Thyroid gland (tissue), 4 donors: ENCODE measurements at regions not wholly inside any gene's neighbourhood (a gene's known extent, or its start where the extent isn't known, plus 50 kb on each side); places are given as distances from the start of the nearest gene placed in this dataset.

Experiments used
- DNase-seq, 2 donors: peaks; one replicate each; pipeline ENCODE4 v3.0.0-alpha.2; 2019
- H3K27ac ChIP-seq, 3 donors: fragments of 200-600 bp; sonication (generic); 1 replicate in 2 of 3; 2 replicates in 1 of 3; pipeline ENCODE4 v1.5.1; 2016 to 2019; ENCODE audit warnings: mild to moderate bottlenecking in 1 of 3, moderate library complexity in 1 of 3
- H3K27me3 ChIP-seq: fragments of 200-600 bp; sonication (generic); one replicate; pipeline ENCODE4 v1.5.1; 2019
- H3K36me3 ChIP-seq, 2 donors: fragments of 200-600 bp; sonication (generic); one replicate each; pipeline ENCODE4 v1.5.1; 2016 to 2019
- H3K4me1 ChIP-seq, 2 donors: fragments of 200-600 bp; sonication (generic); one replicate each; pipeline ENCODE4 v1.5.1; 2017 to 2019
- H3K4me3 ChIP-seq, 3 donors: fragments of 200-600 bp; sonication (generic); replicated peaks in 1 of 3; 1 replicate in 2 of 3; 2 replicates in 1 of 3; pipeline ENCODE4 v1.5.1; 2016; ENCODE audit warnings: mild to moderate bottlenecking in 1 of 3
- H3K9me3 ChIP-seq: fragments of 200-600 bp; sonication (generic); one replicate; pipeline ENCODE4 v1.5.1; 2017
- CTCF ChIP-seq, 6 experiments: fragments of 200-600 bp in 3 of 6; fragments of 450-650 bp in 3 of 6; sonication (generic) in 3 of 6; IDR thresholded peaks; one replicate each; pipeline ENCODE4 v1.5.1; 2016 to 2019; ENCODE audit warnings: antibody characterized with exemption in 6 of 6, mild to moderate bottlenecking in 2 of 6, inconsistent platforms in 1 of 6, moderate library complexity in 1 of 6
- POLR2A ChIP-seq, 2 donors: fragments of 450-650 bp; IDR thresholded peaks; one replicate each; pipeline ENCODE4 v1.6.1; 2017; ENCODE audit warnings: antibody characterized with exemption in 2 of 2, mild to moderate bottlenecking in 2 of 2, moderate library complexity in 1 of 2
- WGBS, 2 donors: methylation state at CpG; one replicate each; pipeline ENCODE4 v1.1.5; 2017; 5-methylcytosine and 5-hydroxymethylcytosine counted together
- intact Hi-C: fragments of 100-400 bp; cut with DNase I; formaldehyde crosslinking; loops from one replicate; pipeline ENCODE4 v1.15.1; 2023

GRCh38 chr3:10575601-10576160, 70.3 kb upstream of the ATP2B2 start:
- TF ChIP-seq CTCF (IDR thresholded peaks at IDR 0.05): no peak
- TF ChIP-seq POLR2A (IDR thresholded peaks at IDR 0.05): no peak
- H3K36me3 ChIP-seq: no peaks in the 10 kb centered on the region
- no peaks in the 10 kb centered on the region for H3K9me3 ChIP-seq
- no peaks in the 10 kb centered on the region for H3K27me3 ChIP-seq
- no peak overlapping the region for H3K27ac ChIP-seq
- DNase-seq: no peak
- 68 to 78% methylated on average over 4 to 5 of the region's 5 CpGs for WGBS, 2 donors
- intact Hi-C loops: no loop called here
- no peak overlapping the region for H3K4me3 ChIP-seq
- H3K4me1 ChIP-seq: no peaks in the 10 kb centered on the region

GRCh38 chr3:10577486-10577885, 72.1 kb upstream of the ATP2B2 start:
- Histone ChIP-seq H3K9me3 (no peaks in the 10 kb centered on the region), H3K36me3 (no peaks in the 10 kb centered on the region), H3K27ac (no peak overlapping the region), H3K4me3 (no peak overlapping the region), H3K27me3 (no peaks in the 10 kb centered on the region), H3K4me1 (no peaks in the 10 kb centered on the region)
- WGBS, 2 donors: 78 to 81% methylated on average over 5 to 7 of the region's 7 CpGs
- no peak for DNase-seq
- no peak for TF ChIP-seq POLR2A (IDR thresholded peaks at IDR 0.05)
- TF ChIP-seq CTCF (IDR thresholded peaks at IDR 0.05): no peak
- intact Hi-C loops: no loop called here

DNA sequence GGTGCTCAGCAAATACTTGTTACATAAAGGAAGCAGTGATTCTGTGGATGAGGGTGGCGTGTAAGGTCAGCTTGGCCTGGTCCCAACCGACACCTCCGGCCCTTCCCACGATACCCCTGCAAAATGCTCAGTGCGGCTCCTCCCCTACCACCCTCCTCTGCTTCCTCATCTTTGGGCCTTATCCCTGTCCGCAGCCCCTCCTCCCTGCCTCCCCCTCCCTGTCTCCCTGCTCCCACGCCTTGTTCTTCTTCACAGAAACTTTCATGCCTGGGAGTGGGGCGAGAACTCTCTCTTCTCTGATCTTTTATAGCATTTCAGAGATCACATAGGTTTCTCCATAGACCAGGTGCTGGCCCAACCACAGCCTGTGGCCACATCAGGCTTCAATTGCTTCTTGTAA, 75.0 kb upstream of the ATP2B2 start:
- intact Hi-C loops: no loop called here
- H3K36me3 ChIP-seq: no peaks in the 10 kb centered on the region
- no peaks in the 10 kb centered on the region for H3K4me1 ChIP-seq
- no peak for DNase-seq
- WGBS, 2 donors: 81 to 82% methylated on average over 8 of the region's 8 CpGs
- TF ChIP-seq CTCF (IDR thresholded peaks at IDR 0.05) (no peak), POLR2A (IDR thresholded peaks at IDR 0.05) (no peak)
- H3K27me3 ChIP-seq: no peaks in the 10 kb centered on the region
- no peak overlapping the region for H3K4me3 ChIP-seq
- H3K9me3 ChIP-seq: no peaks in the 10 kb centered on the region
- H3K27ac ChIP-seq: no peak overlapping the region

- H3K36me3 ChIP-seq: no peaks in the 10 kb centered on the region
- intact Hi-C loops: no loop called here
- no peak for TF ChIP-seq POLR2A (IDR thresholded peaks at IDR 0.05)
- TF ChIP-seq CTCF (IDR thresholded peaks at IDR 0.05): no peak
- no peaks in the 10 kb centered on the region for H3K27me3 ChIP-seq
- 74 to 80% methylated on average over 5 of the region's 5 CpGs for WGBS, 2 donors
- H3K4me1 ChIP-seq: no peaks in the 10 kb centered on the region
- no peak for DNase-seq
- no peaks in the 10 kb centered on the region for H3K9me3 ChIP-seq
- no peak overlapping the region for H3K4me3 ChIP-seq
- no peak overlapping the region for H3K27ac ChIP-seq
These were observed 75.9 kb upstream of the ATP2B2 start for GRCh38 chr3:10581251-10581650.

DNA sequence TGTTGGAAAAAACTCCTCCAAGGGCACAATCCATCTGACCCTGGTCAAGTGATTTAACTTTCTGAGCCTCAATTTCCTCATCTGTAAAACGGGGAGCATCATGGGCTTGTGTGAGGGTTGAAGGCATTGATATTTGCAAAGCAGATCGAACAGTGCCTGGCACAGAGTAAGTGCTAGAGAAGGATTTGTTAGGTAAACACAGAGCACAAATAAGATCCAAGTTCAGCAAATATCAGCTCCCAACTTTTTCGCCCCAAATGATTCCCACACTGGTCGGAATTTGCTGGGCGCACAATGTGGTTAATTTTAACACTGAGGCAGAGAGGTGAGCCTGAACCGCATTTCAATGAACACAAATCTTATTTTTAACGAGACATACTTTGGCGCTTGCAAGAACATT, 76.3 kb upstream of the ATP2B2 start:
- WGBS, 2 donors: 79% methylated on average over 8 of the region's 8 CpGs
- H3K27ac ChIP-seq: no peak overlapping the region

More for the DNA sequence above, 76.3 kb upstream of the ATP2B2 start:
- H3K9me3 ChIP-seq: no peaks in the 10 kb centered on the region
- no peaks in the 10 kb centered on the region for H3K27me3 ChIP-seq
- no peak overlapping the region for H3K4me3 ChIP-seq
- no peak for TF ChIP-seq POLR2A (IDR thresholded peaks at IDR 0.05)
- TF ChIP-seq CTCF (IDR thresholded peaks at IDR 0.05): no peak
- intact Hi-C loops: no loop called here
- DNase-seq: no peak
- no peaks in the 10 kb centered on the region for H3K4me1 ChIP-seq
- H3K36me3 ChIP-seq: no peaks in the 10 kb centered on the region
